CD4-positive, alpha-beta T cell (primary cell): ENCODE measurements at regions not wholly inside any gene's neighbourhood (a gene's known extent, or its start where the extent isn't known, plus 50 kb on each side); places are given as distances from the start of the nearest gene placed in this dataset.

Source experiments
- ATAC-seq: fragments of 200-7000 bp; cut with Tn5 transposase; one replicate; pipeline ENCODE4 v1.10.0; 2022; ENCODE audit warnings: mild to moderate bottlenecking; ENCODE audit not compliant: poor library complexity
- CTCF ChIA-PET: fragments of 350-600 bp; sonication (Branson Sonifier 250); formaldehyde crosslinking; loops from one replicate; lab custom pipeline; 2021; ENCODE audit warnings: antibody characterized with exemption, inconsistent platforms; lab: Charles Lee
- POLR2A ChIA-PET: fragments of 350-600 bp; sonication (Branson Sonifier 250); formaldehyde crosslinking; loops from one replicate; lab custom pipeline; 2021; ENCODE audit warnings: antibody characterized with exemption, inconsistent platforms; lab: Charles Lee
- DNase-seq, 14 experiments: peaks; one replicate each; pipeline ENCODE4 v3.0.0-alpha.2; 2013 to 2020; ENCODE audit warnings: mixed read lengths in 2 of 14
- H3K27ac ChIP-seq, 2 donors: one replicate each; pipeline versions ENCODE4 v1.5.1 to v1.7.0; 2013; ENCODE audit warnings: low read length in 2 of 2, low read depth in 1 of 2, mild to moderate bottlenecking in 1 of 2
- H3K27me3 ChIP-seq, 2 experiments: 1 replicate in 1 of 2; 2 replicates in 1 of 2; pipeline versions ENCODE4 v1.6.1 to v1.7.0; 2013; ENCODE audit warnings: low read length in 2 of 2, control low read depth in 1 of 2, mild to moderate bottlenecking in 1 of 2, moderate library complexity in 1 of 2; ENCODE audit not compliant: insufficient read depth in 2 of 2, control insufficient read depth in 1 of 2
- H3K36me3 ChIP-seq: one replicate; pipeline ENCODE4 v1.6.1; 2013; ENCODE audit warnings: low read length, control low read depth; ENCODE audit not compliant: insufficient read depth
- H3K4me1 ChIP-seq: one replicate; pipeline ENCODE4 v1.6.1; 2013; ENCODE audit warnings: low read length, control low read depth; ENCODE audit not compliant: insufficient read depth
- H3K4me3 ChIP-seq: one replicate; pipeline ENCODE4 v1.5.1; 2013; ENCODE audit warnings: mild to moderate bottlenecking, low read length, moderate library complexity
- H3K9me3 ChIP-seq, 2 experiments: 1 replicate in 1 of 2; 2 replicates in 1 of 2; pipeline versions ENCODE4 v1.6.1 to v1.7.0; 2013; ENCODE audit warnings: low read length in 2 of 2, mild to moderate bottlenecking in 2 of 2, control low read depth in 1 of 2, moderate library complexity in 1 of 2; ENCODE audit not compliant: control insufficient read depth in 1 of 2, insufficient read depth in 1 of 2
- H3K27ac Mint-ChIP-seq: one replicate; pipeline ENCODE4 v1.8.0; 2020; ENCODE audit warnings: mixed read lengths
- H3K27me3 Mint-ChIP-seq: one replicate; pipeline ENCODE4 v1.8.0; 2021; ENCODE audit warnings: mixed read lengths
- H3K36me3 Mint-ChIP-seq: one replicate; pipeline ENCODE4 v1.8.0; 2021; ENCODE audit warnings: low read depth, mixed read lengths
- H3K4me1 Mint-ChIP-seq: one replicate; pipeline ENCODE4 v1.8.0; 2021; ENCODE audit warnings: low read depth, mixed read lengths
- H3K4me3 Mint-ChIP-seq: one replicate; pipeline ENCODE4 v1.8.0; 2020; ENCODE audit warnings: mild to moderate bottlenecking, mixed read lengths
- H3K9me3 Mint-ChIP-seq: one replicate; pipeline ENCODE4 v1.8.0; 2020; ENCODE audit warnings: mixed read lengths
- intact Hi-C, 2 experiments: fragments of 100-400 bp; cut with DNase I in 1 of 2; cut with micrococcal nuclease in 1 of 2; formaldehyde crosslinking; loops; one replicate each; pipeline versions ENCODE4 v1.15.1 to v1.9.0; 2023 to 2025; cut with DNase I, micrococcal nuclease
- TF ChIP-seq, protein P1 (sequence below): fragments of 200-600 bp; IDR thresholded peaks from one replicate; pipeline ENCODE4 v1.8.0; 2022; ENCODE audit warnings: antibody characterized with exemption, mild to moderate bottlenecking

DNA sequence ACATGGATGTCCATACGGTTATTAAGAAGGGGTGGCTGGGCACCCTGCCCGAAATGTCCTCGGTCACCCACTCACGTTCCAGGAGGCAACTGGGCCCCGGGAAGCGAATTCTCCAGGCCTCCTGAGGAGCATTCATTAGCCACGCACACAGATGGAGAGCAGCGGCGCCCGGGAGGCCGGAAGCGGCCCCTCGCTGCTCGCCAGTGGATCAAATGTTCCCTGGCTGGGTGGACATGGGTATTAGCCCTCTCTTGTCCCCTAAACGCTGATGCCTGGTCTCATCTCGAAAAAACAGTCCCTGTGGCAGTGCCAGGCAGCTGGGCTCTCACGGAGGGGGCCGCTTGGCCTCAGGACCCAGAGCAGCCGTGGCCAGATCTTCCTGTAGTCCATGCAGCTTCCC is 59.0 kb upstream of the DLK1 start:
- Mint-ChIP-seq H3K27ac (no peak overlapping the region), H3K27me3 (peaks cover 39% of the 10 kb centered on the region), H3K4me1 (no peaks in the 10 kb centered on the region), H3K4me3 (no peak overlapping the region), H3K36me3 (no peaks in the 10 kb centered on the region), H3K9me3 (no peaks in the 10 kb centered on the region)
- ChIA-PET CTCF (no interaction called here), POLR2A (no interaction called here)
- peaks cover 0 to 16% of the 10 kb centered on the region in 2 experiments for H3K9me3 ChIP-seq
- ATAC-seq (no peak), DNase-seq (no peak)
- H3K27me3 ChIP-seq = peaks cover 7 to 9% of the 10 kb centered on the region in 2 experiments
- TF ChIP-seq, protein P1, sequence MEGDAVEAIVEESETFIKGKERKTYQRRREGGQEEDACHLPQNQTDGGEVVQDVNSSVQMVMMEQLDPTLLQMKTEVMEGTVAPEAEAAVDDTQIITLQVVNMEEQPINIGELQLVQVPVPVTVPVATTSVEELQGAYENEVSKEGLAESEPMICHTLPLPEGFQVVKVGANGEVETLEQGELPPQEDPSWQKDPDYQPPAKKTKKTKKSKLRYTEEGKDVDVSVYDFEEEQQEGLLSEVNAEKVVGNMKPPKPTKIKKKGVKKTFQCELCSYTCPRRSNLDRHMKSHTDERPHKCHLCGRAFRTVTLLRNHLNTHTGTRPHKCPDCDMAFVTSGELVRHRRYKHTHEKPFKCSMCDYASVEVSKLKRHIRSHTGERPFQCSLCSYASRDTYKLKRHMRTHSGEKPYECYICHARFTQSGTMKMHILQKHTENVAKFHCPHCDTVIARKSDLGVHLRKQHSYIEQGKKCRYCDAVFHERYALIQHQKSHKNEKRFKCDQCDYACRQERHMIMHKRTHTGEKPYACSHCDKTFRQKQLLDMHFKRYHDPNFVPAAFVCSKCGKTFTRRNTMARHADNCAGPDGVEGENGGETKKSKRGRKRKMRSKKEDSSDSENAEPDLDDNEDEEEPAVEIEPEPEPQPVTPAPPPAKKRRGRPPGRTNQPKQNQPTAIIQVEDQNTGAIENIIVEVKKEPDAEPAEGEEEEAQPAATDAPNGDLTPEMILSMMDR = no peak
- no peak overlapping the region for H3K27ac ChIP-seq
- no peak overlapping the region for H3K4me3 ChIP-seq
- peaks cover 3% of the 10 kb centered on the region for H3K4me1 ChIP-seq
- intact Hi-C loops = no loop called here
- H3K36me3 ChIP-seq = no peaks in the 10 kb centered on the region

DNA sequence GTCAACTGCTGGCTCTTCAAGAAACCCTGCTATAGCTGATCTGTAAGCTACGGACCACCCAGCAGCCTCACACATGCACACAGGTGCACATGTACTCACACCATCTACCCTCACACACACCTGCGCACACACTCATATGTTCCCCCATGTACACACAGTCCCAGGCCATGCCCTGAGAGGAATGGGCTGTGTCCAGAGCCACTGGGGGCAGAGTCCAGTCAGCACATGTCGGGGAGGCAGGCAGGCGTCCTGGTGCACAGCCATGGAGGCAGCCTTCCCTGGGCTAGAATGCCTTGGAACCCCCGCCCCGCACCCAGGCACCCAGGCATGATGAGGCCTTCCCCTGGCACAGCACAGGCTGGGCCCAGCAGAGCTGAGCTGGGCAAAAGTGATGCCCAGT is 58.3 kb upstream of the DLK1 start:
- DNase-seq (no peak), ATAC-seq (no peak)
- H3K36me3 ChIP-seq = no peaks in the 10 kb centered on the region
- peaks cover 45% of the 10 kb centered on the region for H3K27me3 Mint-ChIP-seq
- H3K4me3 ChIP-seq = no peak overlapping the region
- H3K4me1 ChIP-seq = peaks cover 4% of the 10 kb centered on the region
- H3K9me3 Mint-ChIP-seq = no peaks in the 10 kb centered on the region
- ChIA-PET POLR2A (no interaction called here), CTCF (no interaction called here)
- intact Hi-C loops = no loop called here
- H3K4me1 Mint-ChIP-seq = no peaks in the 10 kb centered on the region
- no peak overlapping the region for H3K27ac ChIP-seq
- H3K4me3 Mint-ChIP-seq = no peak overlapping the region
- no peaks in the 10 kb centered on the region for H3K36me3 Mint-ChIP-seq
- H3K9me3 ChIP-seq = peaks cover 0 to 16% of the 10 kb centered on the region in 2 experiments
- no peak overlapping the region for H3K27ac Mint-ChIP-seq
- TF ChIP-seq, protein P1 = no peak
- H3K27me3 ChIP-seq = peaks cover 12 to 13% of the 10 kb centered on the region in 2 experiments

DNA sequence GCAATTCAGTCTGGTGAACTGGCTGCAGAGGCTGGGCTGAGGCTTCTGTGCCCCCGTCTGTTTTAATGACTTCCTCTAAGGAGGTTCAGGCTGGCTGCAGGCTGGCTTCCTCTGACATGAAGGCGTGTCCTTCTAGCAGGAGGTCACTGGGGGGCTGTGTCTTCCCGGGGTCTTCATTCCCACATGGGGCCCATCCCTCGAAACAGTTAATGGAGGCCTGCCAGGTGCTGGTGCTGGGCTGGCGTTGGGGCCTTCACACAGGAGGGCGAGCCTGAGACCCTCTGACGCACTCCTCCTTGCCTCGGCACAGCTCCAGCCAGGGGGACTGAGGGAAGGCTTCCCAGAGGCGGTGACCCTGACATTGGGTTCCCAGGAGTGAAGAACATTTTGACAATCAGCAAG is 57.7 kb upstream of the DLK1 start:
- ChIA-PET CTCF (no interaction called here), POLR2A (no interaction called here)
- Mint-ChIP-seq H3K36me3 (no peaks in the 10 kb centered on the region), H3K9me3 (no peaks in the 10 kb centered on the region), H3K4me1 (no peaks in the 10 kb centered on the region), H3K27me3 (peaks cover 52% of the 10 kb centered on the region), H3K4me3 (no peak overlapping the region), H3K27ac (no peak overlapping the region)
- Histone ChIP-seq H3K27ac (no peak overlapping the region), H3K4me3 (no peak overlapping the region), H3K4me1 (peaks cover 5% of the 10 kb centered on the region), H3K36me3 (no peaks in the 10 kb centered on the region), H3K9me3 (peaks cover 0 to 12% of the 10 kb centered on the region in 2 experiments), H3K27me3 (peaks cover 13 to 17% of the 10 kb centered on the region in 2 experiments)
- DNase-seq (no peak), ATAC-seq (no peak)
- TF ChIP-seq, protein P1 = no peak
- intact Hi-C loops = no loop called here
